OCI-LY1 (cell line): ENCODE measurements at regions not wholly inside any gene's neighbourhood (a gene's known extent, or its start where the extent isn't known, plus 50 kb on each side); places are given as distances from the start of the nearest gene placed in this dataset.

ENCODE experiments used
- H2AFZ ChIP-seq: fragments of 200-600 bp; sonication (generic), shearing (Covaris generic); 2 replicates; pipeline ENCODE4 v1.6.0; 2014; ENCODE audit warnings: antibody characterized with exemption, mild to moderate bottlenecking, low read length
- H3F3A ChIP-seq: fragments of 200-600 bp; sonication (generic), shearing (Covaris generic); 2 replicates; pipeline ENCODE4 v1.6.0; 2014; ENCODE audit warnings: mild to moderate bottlenecking, antibody characterized with exemption, low read length, moderate library complexity; ENCODE audit not compliant: insufficient read depth
- H3K27ac ChIP-seq: fragments of 200-600 bp; sonication (generic); 2 replicates; pipeline ENCODE4 v1.5.1; 2014; ENCODE audit warnings: low read length, mixed run types, mild to moderate bottlenecking, low read depth; ENCODE audit not compliant: poor library complexity, severe bottlenecking
- H3K27me3 ChIP-seq: fragments of 200-600 bp; sonication (generic); 2 replicates; pipeline ENCODE4 v1.6.0; 2014; ENCODE audit warnings: antibody characterized with exemption, mild to moderate bottlenecking, low read length, moderate library complexity; ENCODE audit not compliant: insufficient read depth
- H3K36me3 ChIP-seq: fragments of 200-600 bp; sonication (generic); 2 replicates; pipeline ENCODE4 v1.6.1; 2014; ENCODE audit warnings: mild to moderate bottlenecking, antibody characterized with exemption, low read length, moderate library complexity, mixed read lengths; ENCODE audit not compliant: insufficient read depth
- H3K4me1 ChIP-seq: fragments of 200-600 bp; sonication (generic); 2 replicates; pipeline ENCODE4 v1.5.1; 2014; ENCODE audit warnings: mild to moderate bottlenecking, low read length, moderate library complexity; ENCODE audit not compliant: insufficient read depth, severe bottlenecking
- H3K4me2 ChIP-seq: fragments of 200-600 bp; sonication (generic), shearing (Covaris generic); 2 replicates; pipeline ENCODE4 v1.6.1; 2014; ENCODE audit warnings: low read length
- H3K4me3 ChIP-seq: fragments of 200-600 bp; sonication (generic); 2 replicates; pipeline ENCODE4 v1.5.1; 2014; ENCODE audit warnings: low read length, low read depth, mild to moderate bottlenecking, mixed read lengths; ENCODE audit not compliant: poor library complexity, severe bottlenecking
- H3K79me2 ChIP-seq: fragments of 200-600 bp; shearing (Covaris generic); 2 replicates; pipeline ENCODE4 v1.6.1; 2016; ENCODE audit warnings: mixed run types, low read length, mixed read lengths; ENCODE audit not compliant: insufficient read depth
- H3K9ac ChIP-seq: fragments of 200-600 bp; sonication (generic), shearing (Covaris generic); 2 replicates; pipeline ENCODE4 v1.6.1; 2014; ENCODE audit warnings: mild to moderate bottlenecking, low read length, mixed read lengths
- H3K9me2 ChIP-seq: fragments of 200-600 bp; sonication (generic), shearing (Covaris generic); 2 replicates; pipeline ENCODE4 v1.6.1; 2014; ENCODE audit warnings: low read depth, mild to moderate bottlenecking, low read length, mixed read lengths
- H3K9me3 ChIP-seq: fragments of 200-600 bp; shearing (Covaris generic); 2 replicates; pipeline ENCODE4 v1.6.1; 2014; ENCODE audit warnings: low read length, mixed read lengths
- H4K20me1 ChIP-seq: fragments of 200-600 bp; sonication (generic), shearing (Covaris generic); 2 replicates; pipeline ENCODE4 v1.6.0; 2016; ENCODE audit warnings: mild to moderate bottlenecking, low read length; ENCODE audit not compliant: insufficient read depth
- EZH2 ChIP-seq: fragments of 200-600 bp; sonication (generic), shearing (Covaris generic); IDR thresholded peaks from 2 replicates; pipeline ENCODE4 v1.8.0; 2017; ENCODE audit warnings: borderline replicate concordance, mixed run types, mild to moderate bottlenecking, antibody characterized with exemption, low read length, moderate library complexity, mixed read lengths
- TF ChIP-seq, protein P1 (sequence below): fragments of 200-600 bp; sonication (generic), shearing (Covaris generic); IDR thresholded peaks from 2 replicates; pipeline ENCODE4 v1.5.1; 2017; ENCODE audit warnings: mild to moderate bottlenecking, antibody characterized with exemption, low read length, moderate library complexity, mixed read lengths

DNA sequence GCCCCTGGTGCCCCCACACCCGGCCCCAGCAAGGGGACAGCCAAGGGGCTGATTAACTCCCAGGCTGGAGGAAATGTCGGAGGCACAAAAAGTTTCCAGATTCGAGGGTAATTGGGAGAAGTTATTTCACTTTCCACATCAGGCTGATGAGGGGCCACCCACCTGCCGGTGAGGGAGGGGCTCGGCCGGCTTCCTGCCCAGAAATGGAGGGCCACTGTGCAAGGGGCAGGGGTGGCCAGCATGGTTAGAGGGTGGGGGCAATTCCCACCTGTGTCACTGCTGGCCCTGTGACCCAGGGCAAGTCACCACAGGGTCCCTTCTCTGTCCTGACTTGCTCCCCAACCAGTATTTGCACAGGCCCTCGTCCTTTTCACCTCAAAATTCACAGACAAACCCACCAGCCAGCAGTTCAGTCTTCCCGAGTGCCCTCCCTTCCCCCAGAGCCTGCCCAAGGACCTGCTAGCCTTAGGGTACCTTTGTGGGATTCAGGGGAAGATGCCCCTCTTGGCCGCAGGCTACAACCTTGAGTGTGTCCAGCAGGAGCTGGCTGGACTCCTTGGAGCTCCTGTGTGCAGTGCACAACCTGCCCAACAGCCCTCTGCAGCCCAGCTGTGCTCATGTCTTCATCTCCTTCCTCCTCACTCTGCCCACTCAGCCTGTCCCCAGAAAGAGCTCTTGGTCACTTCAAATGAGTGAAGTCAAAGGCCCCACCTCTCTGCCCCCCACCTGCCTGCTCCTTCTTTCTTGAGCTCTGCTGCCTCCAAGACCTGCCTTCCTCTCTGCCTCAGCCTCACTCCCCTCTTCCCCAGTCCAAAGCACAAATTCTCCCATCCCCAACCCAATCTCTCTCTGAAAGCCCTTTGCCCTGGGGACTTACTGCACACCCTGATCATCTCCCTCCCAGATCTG, 130.5 kb downstream of the BARX1 start:
- H3K4me2 ChIP-seq: no peak overlapping the region
- no peak overlapping the region for H3K4me3 ChIP-seq
- H3K27ac ChIP-seq: no peak overlapping the region
- no peak overlapping the region for H2AFZ ChIP-seq
- no peaks in the 10 kb centered on the region for H4K20me1 ChIP-seq
- H3K36me3 ChIP-seq: no peaks in the 10 kb centered on the region
- H3K9me3 ChIP-seq: no peaks in the 10 kb centered on the region
- H3K27me3 ChIP-seq: 0 out of 2 replicates have a peak, but pooled peaks cover 5% of the 10 kb centered on the region
- H3K4me1 ChIP-seq: no peaks in the 10 kb centered on the region
- TF ChIP-seq, protein P1, sequence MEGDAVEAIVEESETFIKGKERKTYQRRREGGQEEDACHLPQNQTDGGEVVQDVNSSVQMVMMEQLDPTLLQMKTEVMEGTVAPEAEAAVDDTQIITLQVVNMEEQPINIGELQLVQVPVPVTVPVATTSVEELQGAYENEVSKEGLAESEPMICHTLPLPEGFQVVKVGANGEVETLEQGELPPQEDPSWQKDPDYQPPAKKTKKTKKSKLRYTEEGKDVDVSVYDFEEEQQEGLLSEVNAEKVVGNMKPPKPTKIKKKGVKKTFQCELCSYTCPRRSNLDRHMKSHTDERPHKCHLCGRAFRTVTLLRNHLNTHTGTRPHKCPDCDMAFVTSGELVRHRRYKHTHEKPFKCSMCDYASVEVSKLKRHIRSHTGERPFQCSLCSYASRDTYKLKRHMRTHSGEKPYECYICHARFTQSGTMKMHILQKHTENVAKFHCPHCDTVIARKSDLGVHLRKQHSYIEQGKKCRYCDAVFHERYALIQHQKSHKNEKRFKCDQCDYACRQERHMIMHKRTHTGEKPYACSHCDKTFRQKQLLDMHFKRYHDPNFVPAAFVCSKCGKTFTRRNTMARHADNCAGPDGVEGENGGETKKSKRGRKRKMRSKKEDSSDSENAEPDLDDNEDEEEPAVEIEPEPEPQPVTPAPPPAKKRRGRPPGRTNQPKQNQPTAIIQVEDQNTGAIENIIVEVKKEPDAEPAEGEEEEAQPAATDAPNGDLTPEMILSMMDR: no peak
- TF ChIP-seq EZH2: no peak
- no peaks in the 10 kb centered on the region for H3F3A ChIP-seq
- no peaks in the 10 kb centered on the region for H3K79me2 ChIP-seq
- no peaks in the 10 kb centered on the region for H3K9me2 ChIP-seq
- H3K9ac ChIP-seq: no peak overlapping the region

DNA sequence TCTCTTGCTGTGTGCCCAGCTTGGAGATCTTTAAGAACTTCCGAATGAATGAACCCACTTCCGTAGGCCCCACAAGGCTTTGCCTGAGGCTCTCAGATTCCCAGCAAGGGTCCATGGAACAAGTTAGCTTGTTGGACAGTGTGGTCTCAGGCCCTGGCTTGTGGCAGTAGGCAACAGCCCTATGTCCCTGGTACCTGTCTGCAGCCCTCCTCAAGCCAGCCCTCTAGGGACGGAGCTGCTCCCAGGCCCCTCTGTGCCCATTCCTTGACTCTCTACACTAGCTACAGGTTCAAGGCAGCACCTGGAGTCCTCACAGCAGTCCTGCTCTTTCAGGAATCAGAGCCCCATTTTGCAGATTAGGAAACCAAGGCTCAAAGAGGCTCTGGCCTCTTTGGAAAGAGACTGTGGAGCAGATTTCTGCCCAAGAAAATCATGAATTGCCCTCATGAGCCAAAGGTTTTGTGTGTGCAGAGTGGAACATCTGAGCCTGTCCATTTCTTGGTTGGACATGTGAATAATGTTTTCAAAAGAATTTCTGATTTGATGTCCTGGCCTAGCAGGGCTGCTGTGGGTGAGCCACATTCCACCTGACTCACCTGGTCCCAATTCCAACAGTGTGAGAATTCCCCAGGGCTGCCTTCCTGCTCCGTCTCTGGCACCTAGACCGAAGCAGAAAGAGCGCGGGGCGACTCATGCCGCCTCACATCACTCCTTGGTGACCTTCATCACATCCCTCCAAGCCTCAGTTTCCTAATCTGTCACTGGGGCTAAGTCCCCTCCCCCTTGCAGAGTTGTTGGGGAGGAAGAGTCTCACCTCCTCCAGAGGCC, 131.7 kb downstream of the BARX1 start:
- no peaks in the 10 kb centered on the region for H3K79me2 ChIP-seq

DNA sequence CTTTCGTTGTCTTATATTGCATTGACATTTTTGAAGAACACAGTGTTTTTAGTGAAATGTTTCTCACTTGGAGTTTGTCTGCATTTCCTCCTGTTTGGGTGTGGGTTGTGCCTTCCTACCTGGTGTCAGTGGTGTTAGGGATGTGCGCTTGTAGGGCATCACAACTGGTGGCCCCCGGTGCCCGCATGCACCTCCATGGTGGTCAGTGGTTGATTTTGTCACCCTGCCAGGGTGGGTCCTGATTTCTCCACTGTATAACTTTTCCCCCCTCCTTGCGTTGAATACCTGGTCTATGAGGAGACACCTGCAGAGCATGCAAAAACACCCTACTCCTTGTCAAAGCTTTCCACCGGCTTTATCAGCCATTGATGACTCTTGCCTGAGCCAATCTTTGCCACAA, 132.9 kb downstream of the BARX1 start:
- H3K9me2 ChIP-seq: no peaks in the 10 kb centered on the region
- 0 out of 2 replicates have a peak, but pooled peaks cover 5% of the 10 kb centered on the region for H3K27me3 ChIP-seq
- no peaks in the 10 kb centered on the region for H3K79me2 ChIP-seq
- H2AFZ ChIP-seq: no peak overlapping the region
- no peaks in the 10 kb centered on the region for H3K4me1 ChIP-seq
- no peak overlapping the region for H3K4me3 ChIP-seq
- no peak overlapping the region for H3K4me2 ChIP-seq
- H3K9ac ChIP-seq: no peak overlapping the region
- H3K36me3 ChIP-seq: no peaks in the 10 kb centered on the region
- no peaks in the 10 kb centered on the region for H4K20me1 ChIP-seq
- no peaks in the 10 kb centered on the region for H3K9me3 ChIP-seq
- no peak for TF ChIP-seq EZH2
- TF ChIP-seq, protein P1: no peak
- H3F3A ChIP-seq: no peaks in the 10 kb centered on the region
- no peak overlapping the region for H3K27ac ChIP-seq

More for the DNA sequence above, 131.7 kb downstream of the BARX1 start:
- Histone ChIP-seq H2AFZ (no peak overlapping the region), H3K27me3 (0 out of 2 replicates have a peak, but pooled peaks cover 5% of the 10 kb centered on the region), H3K4me1 (no peaks in the 10 kb centered on the region), H3K4me2 (no peak overlapping the region), H3F3A (no peaks in the 10 kb centered on the region), H3K27ac (no peak overlapping the region), H3K36me3 (no peaks in the 10 kb centered on the region), H3K4me3 (no peak overlapping the region), H3K9me2 (no peaks in the 10 kb centered on the region), H4K20me1 (no peaks in the 10 kb centered on the region), H3K9me3 (no peaks in the 10 kb centered on the region), H3K9ac (no peak overlapping the region)
- no peak for TF ChIP-seq EZH2
- TF ChIP-seq, protein P1: no peak
